Mucosa of descending colon (tissue), 3 donors: ENCODE measurements at regions not wholly inside any gene's neighbourhood (a gene's known extent, or its start where the extent isn't known, plus 50 kb on each side); places are given as distances from the start of the nearest gene placed in this dataset.

Experiments
- ATAC-seq: fragments of 200-7000 bp; cut with Tn5 transposase; one replicate; pipeline ENCODE4 v1.9.1; 2020; ENCODE audit warnings: mild to moderate bottlenecking, moderate library complexity
- DNase-seq, 3 donors: peaks; one replicate each; pipeline ENCODE4 v3.0.0-alpha.2; 2020
- H3K36me3 ChIP-seq: fragments of 200-600 bp; one replicate; pipeline ENCODE4 v1.8.0; 2021; ENCODE audit warnings: low read depth, mild to moderate bottlenecking
- H3K4me1 ChIP-seq: fragments of 200-600 bp; one replicate; pipeline ENCODE4 v1.8.0; 2021; ENCODE audit warnings: low read depth, mild to moderate bottlenecking
- H3K4me3 ChIP-seq: fragments of 200-600 bp; one replicate; pipeline ENCODE4 v1.8.0; 2021; ENCODE audit warnings: mild to moderate bottlenecking
- H3K9me3 ChIP-seq: fragments of 200-600 bp; one replicate; pipeline ENCODE4 v1.8.0; 2021; ENCODE audit warnings: mild to moderate bottlenecking
- intact Hi-C, 2 donors: fragments of 100-400 bp; cut with DNase I in 1 of 2; cut with micrococcal nuclease in 1 of 2; formaldehyde crosslinking; loops; one replicate each; pipeline versions ENCODE4 v1.11.0 to v1.11.1; 2022; cut with DNase I, micrococcal nuclease
- TF ChIP-seq, protein P1 (sequence below): fragments of 200-600 bp; IDR thresholded peaks from one replicate; pipeline ENCODE4 v1.8.0; 2022; ENCODE audit warnings: antibody characterized with exemption, mild to moderate bottlenecking
- donor health status: DM: no; HTN: no; CAD: no; lungs with moderate emphysema.
- donor health status: DM: no; HTN: no; CAD: no.
- donor health status: DM: no; HTN: yes; CAD: no.

DNA sequence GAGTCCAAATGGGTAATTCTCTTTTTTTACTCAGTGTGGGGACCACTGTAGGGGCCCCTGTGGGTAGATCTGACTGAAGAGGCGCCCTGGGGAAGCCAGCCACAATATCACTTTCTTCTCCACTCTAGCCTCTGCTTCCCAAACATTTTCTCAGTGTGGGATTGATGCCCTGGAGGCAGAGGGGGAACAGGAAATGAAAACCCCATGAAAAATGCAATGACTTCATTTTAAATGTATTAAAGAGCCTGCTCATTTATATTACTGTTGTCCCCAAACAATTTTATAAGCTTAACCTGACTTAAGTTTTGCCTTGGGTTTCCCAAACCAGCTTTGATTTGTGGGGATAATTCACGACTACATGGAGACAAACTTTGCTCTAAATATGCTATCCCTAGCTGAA, 181.9 kb downstream of the C1orf94 start:
- intact Hi-C loops = no loop called here
- Histone ChIP-seq H3K36me3 (no peaks in the 10 kb centered on the region), H3K4me3 (no peak overlapping the region), H3K4me1 (no peaks in the 10 kb centered on the region), H3K9me3 (no peaks in the 10 kb centered on the region)
- no peak for DNase-seq
- ATAC-seq = no peak
- TF ChIP-seq, protein P1, sequence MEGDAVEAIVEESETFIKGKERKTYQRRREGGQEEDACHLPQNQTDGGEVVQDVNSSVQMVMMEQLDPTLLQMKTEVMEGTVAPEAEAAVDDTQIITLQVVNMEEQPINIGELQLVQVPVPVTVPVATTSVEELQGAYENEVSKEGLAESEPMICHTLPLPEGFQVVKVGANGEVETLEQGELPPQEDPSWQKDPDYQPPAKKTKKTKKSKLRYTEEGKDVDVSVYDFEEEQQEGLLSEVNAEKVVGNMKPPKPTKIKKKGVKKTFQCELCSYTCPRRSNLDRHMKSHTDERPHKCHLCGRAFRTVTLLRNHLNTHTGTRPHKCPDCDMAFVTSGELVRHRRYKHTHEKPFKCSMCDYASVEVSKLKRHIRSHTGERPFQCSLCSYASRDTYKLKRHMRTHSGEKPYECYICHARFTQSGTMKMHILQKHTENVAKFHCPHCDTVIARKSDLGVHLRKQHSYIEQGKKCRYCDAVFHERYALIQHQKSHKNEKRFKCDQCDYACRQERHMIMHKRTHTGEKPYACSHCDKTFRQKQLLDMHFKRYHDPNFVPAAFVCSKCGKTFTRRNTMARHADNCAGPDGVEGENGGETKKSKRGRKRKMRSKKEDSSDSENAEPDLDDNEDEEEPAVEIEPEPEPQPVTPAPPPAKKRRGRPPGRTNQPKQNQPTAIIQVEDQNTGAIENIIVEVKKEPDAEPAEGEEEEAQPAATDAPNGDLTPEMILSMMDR = no peak

DNA sequence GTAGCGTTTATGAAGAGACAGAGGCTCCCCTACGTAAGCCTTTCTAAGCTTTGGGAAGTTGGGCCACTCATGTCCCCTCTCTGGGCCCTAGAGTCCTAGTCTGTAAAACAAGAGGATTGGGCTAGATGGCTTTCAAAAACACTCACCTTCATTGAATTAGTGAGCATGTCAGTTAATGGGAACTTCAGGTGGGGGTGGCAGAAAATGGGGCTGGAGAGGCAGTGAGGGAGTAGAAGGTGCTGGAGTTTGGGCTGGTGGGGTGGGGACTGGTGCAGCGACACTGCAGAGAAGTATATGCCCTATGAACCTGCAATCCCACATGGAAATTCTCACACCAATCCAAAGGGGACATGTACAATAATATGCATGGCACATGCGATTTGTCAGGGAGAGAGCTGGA, 182.7 kb downstream of the C1orf94 start:
- Histone ChIP-seq H3K4me3 (no peak overlapping the region), H3K36me3 (no peaks in the 10 kb centered on the region), H3K4me1 (no peaks in the 10 kb centered on the region), H3K9me3 (no peaks in the 10 kb centered on the region)
- no peak for DNase-seq
- intact Hi-C loops = no loop called here
- no peak for ATAC-seq
- TF ChIP-seq, protein P1 = no peak

GRCh38 chr1:34360574-34360973, 183.9 kb downstream of the C1orf94 start:
- H3K36me3 ChIP-seq = no peaks in the 10 kb centered on the region
- TF ChIP-seq, protein P1 = no peak
- no peak overlapping the region for H3K4me3 ChIP-seq
- intact Hi-C loops = no loop called here
- DNase-seq (no peak), ATAC-seq (no peak)
- H3K4me1 ChIP-seq = no peaks in the 10 kb centered on the region
- no peaks in the 10 kb centered on the region for H3K9me3 ChIP-seq

- ATAC-seq (no peak), DNase-seq (no peak)
- Histone ChIP-seq H3K36me3 (no peaks in the 10 kb centered on the region), H3K4me1 (no peaks in the 10 kb centered on the region), H3K4me3 (no peak overlapping the region), H3K9me3 (no peaks in the 10 kb centered on the region)
- intact Hi-C loops = no loop called here
- TF ChIP-seq, protein P1 = no peak
Measured at GRCh38 chr1:34361121-34361520, 184.4 kb downstream of the C1orf94 start.

DNA sequence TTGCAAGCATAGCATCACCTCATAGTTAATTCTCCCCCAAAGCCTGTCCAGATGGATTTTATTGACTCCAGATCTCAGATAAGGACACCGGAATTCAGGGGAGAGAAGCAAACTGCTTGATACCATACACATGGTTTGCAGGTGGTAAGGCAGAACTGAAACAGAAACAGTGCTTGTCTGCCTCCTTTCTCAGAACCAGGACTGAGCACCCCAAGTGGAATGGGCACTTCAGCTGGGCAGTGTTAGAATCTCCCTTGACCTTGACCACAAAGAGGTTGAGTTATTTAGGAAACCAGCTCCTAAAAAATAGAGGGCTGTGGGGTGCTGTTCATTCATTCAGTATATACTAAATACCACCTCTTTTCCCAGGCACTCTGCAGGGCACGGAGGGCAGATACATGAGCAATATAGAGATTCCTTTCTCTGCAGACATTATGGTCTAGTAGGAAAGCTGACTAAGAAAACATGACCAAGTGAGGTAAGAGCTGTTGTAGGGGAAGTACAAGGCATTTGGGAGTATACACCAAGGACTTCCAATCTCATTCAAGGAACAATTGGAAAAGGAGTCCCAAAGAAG, 185.2 kb downstream of the C1orf94 start:
- ATAC-seq (no peak), DNase-seq (no peak)
- TF ChIP-seq, protein P1 = no peak
- no peaks in the 10 kb centered on the region for H3K36me3 ChIP-seq
- H3K4me3 ChIP-seq = no peak overlapping the region
- no peaks in the 10 kb centered on the region for H3K4me1 ChIP-seq
- H3K9me3 ChIP-seq = no peaks in the 10 kb centered on the region
- intact Hi-C loops = no loop called here

DNA sequence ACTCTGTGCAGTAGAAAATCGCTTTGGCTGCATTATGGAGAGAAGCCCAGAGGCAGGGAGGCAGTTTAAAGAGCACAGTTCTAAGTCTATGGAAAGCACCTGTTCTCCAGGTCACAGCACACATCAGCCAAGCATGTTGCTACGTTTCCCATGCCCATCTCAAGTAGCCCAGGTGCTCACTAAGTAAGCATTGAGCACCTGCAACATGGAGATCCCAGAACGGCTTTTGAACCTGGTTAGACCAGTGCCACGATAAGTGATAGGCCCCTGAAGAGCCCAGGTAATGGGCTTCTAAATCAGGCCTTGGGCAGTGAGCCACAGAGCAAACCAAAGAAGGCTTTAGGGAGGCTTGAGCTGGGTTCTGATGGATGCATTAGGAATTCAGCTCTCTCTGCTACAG, 186.2 kb downstream of the C1orf94 start:
- no peak overlapping the region for H3K4me3 ChIP-seq
- no peaks in the 10 kb centered on the region for H3K36me3 ChIP-seq
- intact Hi-C loops = no loop called here
- no peak for DNase-seq
- no peak for ATAC-seq
- H3K9me3 ChIP-seq = no peaks in the 10 kb centered on the region
- TF ChIP-seq, protein P1 = no peak
- no peaks in the 10 kb centered on the region for H3K4me1 ChIP-seq
